ENCODE measurements at regions not wholly inside any gene's neighbourhood (a gene's known extent, or its start where the extent isn't known, plus 50 kb on each side); places are given as distances from the start of the nearest gene placed in this dataset.

- ATAC-seq (peak; percentile 87), DNase-seq (no peak)
- intact Hi-C loops (cut with micrococcal nuclease): no loop called here
Measured at GRCh38 chr4:175339100-175339707, 421.0 kb downstream of the ADAM29 start.

GRCh38 chr4:175341203-175341755 is 423.1 kb downstream of the ADAM29 start:
- no peak for ATAC-seq
- intact Hi-C loops (cut with micrococcal nuclease): no loop called here
- no peak for DNase-seq

GRCh38 chr4:175346376-175346775 is 428.2 kb downstream of the ADAM29 start:
- intact Hi-C loops (cut with micrococcal nuclease): no loop called here
- ATAC-seq (no peak), DNase-seq (no peak)

GRCh38 chr4:175350246-175350645 is 432.1 kb downstream of the ADAM29 start:
- DNase-seq (no peak), ATAC-seq (no peak)
- intact Hi-C loops (cut with micrococcal nuclease): no loop called here

- DNase-seq: no peak
- intact Hi-C loops (cut with micrococcal nuclease): no loop called here
- no peak for ATAC-seq
Measured at GRCh38 chr4:175351473-175351872, 433.3 kb downstream of the ADAM29 start.

GRCh38 chr4:175369087-175369486 is 443.0 kb downstream of the GPM6A start:
- intact Hi-C loops (cut with micrococcal nuclease): no loop called here
- DNase-seq: no peak
- ATAC-seq: no peak

GRCh38 chr4:175371091-175371490 is 441.0 kb downstream of the GPM6A start:
- DNase-seq: no peak
- no peak for ATAC-seq
- intact Hi-C loops (cut with micrococcal nuclease): no loop called here

- DNase-seq: no peak
- ATAC-seq: no peak
Measured at GRCh38 chr4:175373031-175373430, 439.0 kb downstream of the GPM6A start.

GRCh38 chr4:175374459-175374858 is 437.6 kb downstream of the GPM6A start:
- DNase-seq (no peak), ATAC-seq (no peak)
- intact Hi-C loops (cut with micrococcal nuclease): no loop called here

More at GRCh38 chr4:175373031-175373430, 439.0 kb downstream of the GPM6A start:
- intact Hi-C loops (cut with micrococcal nuclease): no loop called here

- intact Hi-C loops (cut with micrococcal nuclease): no loop called here
- ATAC-seq (peak; percentile 65), DNase-seq (no peak)
Measured at GRCh38 chr4:175376287-175376977, 435.6 kb downstream of the GPM6A start.

- ATAC-seq (no peak), DNase-seq (no peak)
- intact Hi-C loops (cut with micrococcal nuclease): no loop called here
Measured at GRCh38 chr4:175377203-175377602, 434.9 kb downstream of the GPM6A start.

GRCh38 chr4:175378372-175378771 is 433.7 kb downstream of the GPM6A start:
- DNase-seq (no peak), ATAC-seq (no peak)
- intact Hi-C loops (cut with micrococcal nuclease): no loop called here

- intact Hi-C loops (cut with micrococcal nuclease): no loop called here
- ATAC-seq: no peak
- DNase-seq: no peak
Measured at GRCh38 chr4:175380841-175381240, 431.2 kb downstream of the GPM6A start.

- no peak for ATAC-seq
- DNase-seq: no peak
- intact Hi-C loops (cut with micrococcal nuclease): no loop called here
Measured at GRCh38 chr4:175385797-175386196, 426.3 kb downstream of the GPM6A start.

- intact Hi-C loops (cut with micrococcal nuclease): no loop called here
- DNase-seq: no peak
- ATAC-seq: no peak
Measured at GRCh38 chr4:175386776-175387507, 425.1 kb downstream of the GPM6A start.

GRCh38 chr4:175394208-175394607 is 417.9 kb downstream of the GPM6A start:
- intact Hi-C loops (cut with micrococcal nuclease): no loop called here
- no peak for DNase-seq
- no peak for ATAC-seq

- DNase-seq: no peak
- no peak for ATAC-seq
- intact Hi-C loops (cut with micrococcal nuclease): no loop called here
Measured at GRCh38 chr4:175405961-175406360, 406.1 kb downstream of the GPM6A start.

GRCh38 chr4:175407926-175408325 is 404.1 kb downstream of the GPM6A start:
- intact Hi-C loops (cut with micrococcal nuclease): no loop called here

GRCh38 chr4:175411251-175411650 is 400.8 kb downstream of the GPM6A start:
- intact Hi-C loops (cut with micrococcal nuclease): no loop called here
- ATAC-seq (no peak), DNase-seq (no peak)

More at GRCh38 chr4:175407926-175408325, 404.1 kb downstream of the GPM6A start:
- ATAC-seq: no peak
- DNase-seq: no peak

- intact Hi-C loops (cut with micrococcal nuclease): no loop called here
- no peak for DNase-seq
- no peak for ATAC-seq
Measured at GRCh38 chr4:175412161-175412560, 399.9 kb downstream of the GPM6A start.
